HEK293 (cell line): ENCODE measurements at regions not wholly inside any gene's neighbourhood (a gene's known extent, or its start where the extent isn't known, plus 50 kb on each side); places are given as distances from the start of the nearest gene placed in this dataset.
A peak's percentile ranks its signal among the peaks of the same experiment; 100 is the strongest.

Experiments used
- CTCF ChIA-PET: fragments of 350-600 bp; formaldehyde crosslinking; extraction: SDS; loops from one replicate; lab custom pipeline; 2021; ENCODE audit warnings: antibody characterized with exemption; lab: Yijun Ruan, JAX
- POLR2A ChIA-PET: fragments of 300-600 bp; formaldehyde crosslinking; extraction: SDS; loops from one replicate; lab custom pipeline; 2020; ENCODE audit warnings: antibody characterized with exemption, inconsistent platforms; lab: Yijun Ruan, JAX
- H3K27ac ChIP-seq: fragments of 200-500 bp; sonication (Bioruptor generic); 2 replicates; pipeline ENCODE4 v1.5.1; 2014; ENCODE audit warnings: low read depth, low read length, control low read depth, inconsistent platforms; ENCODE audit errors: extremely low read depth
- H3K36me3 ChIP-seq, 2 experiments: fragments of 200-500 bp in 1 of 2; sonication (Bioruptor generic) in 1 of 2; 1 replicate in 1 of 2; 2 replicates in 1 of 2; pipeline ENCODE4 v1.5.1; 2014 to 2017; ENCODE audit warnings: inconsistent platforms in 2 of 2, low read length in 2 of 2; ENCODE audit not compliant: control insufficient read depth in 2 of 2, insufficient read depth in 1 of 2
- H3K4me1 ChIP-seq: fragments of 200-500 bp; sonication (Bioruptor generic); 2 replicates; pipeline ENCODE4 v1.5.1; 2014; ENCODE audit warnings: mild to moderate bottlenecking, low read length, inconsistent platforms; ENCODE audit not compliant: control insufficient read depth, insufficient read depth
- H3K4me3 ChIP-seq: 2 replicates; pipeline ENCODE4 v1.5.1; 2011; ENCODE audit warnings: low read depth, mild to moderate bottlenecking, control low read depth, low read length, moderate library complexity
- H3K9me3 ChIP-seq: fragments of 200-500 bp; sonication (Bioruptor generic); 2 replicates; pipeline ENCODE4 v1.5.1; 2014; ENCODE audit warnings: low read depth, low read length, inconsistent platforms; ENCODE audit not compliant: control insufficient read depth, insufficient read depth
- FEZF1 ChIP-seq: fragments of 450-650 bp; formaldehyde crosslinking; IDR thresholded peaks from 2 replicates; pipeline ENCODE4 v1.5.1; 2016; ENCODE audit warnings: missing biosample characterization, missing genetic modification characterization
- HOXA7 ChIP-seq: sonication (generic); formaldehyde crosslinking; IDR thresholded peaks from 2 replicates; pipeline ENCODE4 v1.8.1; 2022; ENCODE audit warnings: missing genetic modification reagents, borderline replicate concordance
- KLF1 ChIP-seq: fragments of 450-650 bp; formaldehyde crosslinking; IDR thresholded peaks from 2 replicates; pipeline ENCODE4 v1.5.1; 2016; ENCODE audit warnings: missing biosample characterization, missing genetic modification characterization
- PRDM4 ChIP-seq: fragments of 450-650 bp; formaldehyde crosslinking; IDR thresholded peaks from 2 replicates; pipeline ENCODE4 v1.5.1; 2017; ENCODE audit warnings: missing biosample characterization, missing genetic modification characterization
- SP2 ChIP-seq: fragments of 450-650 bp; formaldehyde crosslinking; IDR thresholded peaks from 2 replicates; pipeline ENCODE4 v1.5.1; 2016; ENCODE audit warnings: missing biosample characterization, missing genetic modification characterization
- WT1 ChIP-seq: fragments of 450-650 bp; formaldehyde crosslinking; IDR thresholded peaks from 2 replicates; pipeline ENCODE4 v1.5.1; 2016; ENCODE audit warnings: missing biosample characterization, missing genetic modification characterization
- ZBTB17 ChIP-seq: fragments of 450-650 bp; formaldehyde crosslinking; IDR thresholded peaks from 2 replicates; pipeline ENCODE4 v1.5.1; 2016; ENCODE audit warnings: missing biosample characterization, missing genetic modification characterization
- ZBTB6 ChIP-seq: fragments of 450-650 bp; formaldehyde crosslinking; IDR thresholded peaks from 2 replicates; pipeline ENCODE4 v1.5.1; 2017; ENCODE audit warnings: missing biosample characterization, missing genetic modification characterization
- ZFHX2 ChIP-seq: fragments of 450-650 bp; formaldehyde crosslinking; conservative IDR thresholded peaks from 2 replicates; pipeline ENCODE4 v1.5.1; 2016; ENCODE audit warnings: missing biosample characterization, missing genetic modification characterization
- ZNF157 ChIP-seq: fragments of 450-650 bp; formaldehyde crosslinking; IDR thresholded peaks from 2 replicates; pipeline ENCODE4 v1.5.1; 2016; ENCODE audit warnings: missing biosample characterization, missing genetic modification characterization
- ZNF24 ChIP-seq: fragments of 450-650 bp; formaldehyde crosslinking; IDR thresholded peaks from 2 replicates; pipeline ENCODE4 v1.5.1; 2016; ENCODE audit warnings: missing biosample characterization, missing genetic modification characterization
- ZNF423 ChIP-seq: fragments of 450-650 bp; formaldehyde crosslinking; IDR thresholded peaks from 2 replicates; pipeline ENCODE4 v1.5.1; 2016; ENCODE audit warnings: missing biosample characterization, missing genetic modification characterization
- ZNF529 ChIP-seq: fragments of 450-650 bp; formaldehyde crosslinking; IDR thresholded peaks from 2 replicates; pipeline ENCODE4 v1.5.1; 2017; ENCODE audit warnings: missing genetic modification characterization, missing biosample characterization; ENCODE audit not compliant: insufficient replicate concordance
- ZNF549 ChIP-seq: fragments of 450-650 bp; IDR thresholded peaks from 2 replicates; pipeline ENCODE4 v1.5.1; 2018; ENCODE audit warnings: missing biosample characterization, missing genetic modification characterization, mild to moderate bottlenecking, inconsistent platforms, moderate library complexity
- ZNF654 ChIP-seq: fragments of 450-650 bp; formaldehyde crosslinking; IDR thresholded peaks from 2 replicates; pipeline ENCODE4 v1.5.1; 2016; ENCODE audit warnings: low read depth, missing biosample characterization, missing genetic modification characterization
- ZNF792 ChIP-seq: fragments of 450-650 bp; formaldehyde crosslinking; IDR thresholded peaks from 2 replicates; pipeline ENCODE4 v1.5.1; 2016; ENCODE audit warnings: missing biosample characterization, missing genetic modification characterization
- ZSCAN23 ChIP-seq: fragments of 450-650 bp; formaldehyde crosslinking; IDR thresholded peaks from 2 replicates; pipeline ENCODE4 v1.5.1; 2016; ENCODE audit warnings: missing biosample characterization, missing genetic modification characterization

GRCh38 chrX:123807835-123808416, 51.9 kb upstream of the XIAP start (continued):
- TF ChIP-seq KLF1 (tag by site-specific recombination) (no peak), ZNF423 (no peak), WT1 (tag by site-specific recombination) (peak; percentile 91), ZFHX2 (peak; percentile 83), ZNF549 (tag by site-specific recombination) (no peak), ZBTB17 (tag by site-specific recombination) (peak; percentile 31; the same call in 1 of the 2 replicates), PRDM4 (tag by site-specific recombination) (0 out of 2 replicates have a peak, but pooled peaks have one; percentile 35), ZNF157 (tag by site-specific recombination) (no peak), ZNF654 (tag by site-specific recombination) (peak; percentile 15; the same call in 1 of the 2 replicates), ZNF24 (tag by site-specific recombination) (peak; percentile 71; the same call in 1 of the 2 replicates), ZSCAN23 (tag by site-specific recombination) (0 out of 2 replicates have a peak, but pooled peaks have one; percentile 25), FEZF1 (peak; percentile 46; the same call in 1 of the 2 replicates), ZNF792 (tag by site-specific recombination) (no peak), ZNF529 (tag by site-specific recombination) (no peak)

- POLR2A ChIA-PET = no interaction called here
- Histone ChIP-seq H3K36me3 (no peaks in the 10 kb centered on the region), H3K9me3 (no peaks in the 10 kb centered on the region)
- TF ChIP-seq ZBTB6 (tag by site-specific recombination) (no peak), SP2 (no peak), HOXA7 (no peak)
- TF ChIP-seq, all 188 proteins: peak for 0
- CTCF ChIA-PET = no interaction called here
- no peaks in the 10 kb centered on the region for H3K4me1 ChIP-seq
- H3K4me3 ChIP-seq = no peak overlapping the region
- no peak overlapping the region for H3K27ac ChIP-seq
Observed at GRCh38 chrX:123809854-123810375, 49.9 kb upstream of the XIAP start.
